GM12891 (cell line): ENCODE measurements at regions not wholly inside any gene's neighbourhood (a gene's known extent, or its start where the extent isn't known, plus 50 kb on each side); places are given as distances from the start of the nearest gene placed in this dataset.

ENCODE experiments used
- POLR2A ChIP-seq: IDR thresholded peaks from 2 replicates; pipeline ENCODE4 v1.6.1; 2011; ENCODE audit warnings: low read depth, low read length, control low read depth
- TAF1 ChIP-seq: IDR thresholded peaks from 2 replicates; pipeline ENCODE4 v1.6.1; 2011; ENCODE audit warnings: low read depth, low read length, control low read depth

DNA sequence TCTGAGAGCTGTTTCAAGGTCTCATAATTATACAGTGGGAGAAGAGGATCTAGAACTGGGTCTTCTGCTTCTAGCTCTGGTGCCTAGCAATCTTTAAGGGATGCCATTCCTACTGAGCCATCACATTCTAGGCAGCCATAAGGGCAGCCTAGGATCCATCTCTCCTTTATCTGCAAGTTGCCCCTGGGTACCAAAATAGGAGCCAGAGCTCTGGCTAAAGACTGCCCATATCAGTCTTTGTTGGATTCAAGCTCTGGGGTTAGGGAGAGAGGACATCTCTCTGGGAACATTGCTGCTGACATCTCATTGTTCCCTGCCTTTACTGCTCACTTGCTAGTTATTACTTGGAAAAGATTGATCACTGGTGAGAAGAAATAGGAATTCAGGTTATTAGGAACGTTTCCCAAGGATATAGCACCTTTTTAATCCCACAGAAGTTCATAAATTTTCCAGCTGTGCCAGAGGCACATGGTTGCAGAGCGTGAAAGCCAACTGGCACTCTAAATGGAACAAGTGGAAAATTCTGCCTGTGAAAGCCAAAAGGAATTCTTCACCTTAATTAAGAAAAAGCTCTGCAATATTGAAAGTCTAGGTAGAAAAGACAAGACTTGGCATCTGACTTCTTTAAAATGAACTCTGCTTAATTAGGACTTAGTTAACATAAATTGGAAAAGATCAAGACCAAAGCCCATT lies 102.2 kb downstream of the CDC42EP3 start:
- TF ChIP-seq POLR2A (no peak), TAF1 (no peak)
